SKM-1 treated with dmso at 0.1 percent for 144 hours (cell line): ENCODE measurements at regions not wholly inside any gene's neighbourhood (a gene's known extent, or its start where the extent isn't known, plus 50 kb on each side); places are given as distances from the start of the nearest gene placed in this dataset.

Source experiments
- DNase-seq: peaks from one replicate; lab custom pipeline; 2025; ENCODE audit not compliant: unreplicated experiment; lab: John Stamatoyannopoulos, UW

DNA sequence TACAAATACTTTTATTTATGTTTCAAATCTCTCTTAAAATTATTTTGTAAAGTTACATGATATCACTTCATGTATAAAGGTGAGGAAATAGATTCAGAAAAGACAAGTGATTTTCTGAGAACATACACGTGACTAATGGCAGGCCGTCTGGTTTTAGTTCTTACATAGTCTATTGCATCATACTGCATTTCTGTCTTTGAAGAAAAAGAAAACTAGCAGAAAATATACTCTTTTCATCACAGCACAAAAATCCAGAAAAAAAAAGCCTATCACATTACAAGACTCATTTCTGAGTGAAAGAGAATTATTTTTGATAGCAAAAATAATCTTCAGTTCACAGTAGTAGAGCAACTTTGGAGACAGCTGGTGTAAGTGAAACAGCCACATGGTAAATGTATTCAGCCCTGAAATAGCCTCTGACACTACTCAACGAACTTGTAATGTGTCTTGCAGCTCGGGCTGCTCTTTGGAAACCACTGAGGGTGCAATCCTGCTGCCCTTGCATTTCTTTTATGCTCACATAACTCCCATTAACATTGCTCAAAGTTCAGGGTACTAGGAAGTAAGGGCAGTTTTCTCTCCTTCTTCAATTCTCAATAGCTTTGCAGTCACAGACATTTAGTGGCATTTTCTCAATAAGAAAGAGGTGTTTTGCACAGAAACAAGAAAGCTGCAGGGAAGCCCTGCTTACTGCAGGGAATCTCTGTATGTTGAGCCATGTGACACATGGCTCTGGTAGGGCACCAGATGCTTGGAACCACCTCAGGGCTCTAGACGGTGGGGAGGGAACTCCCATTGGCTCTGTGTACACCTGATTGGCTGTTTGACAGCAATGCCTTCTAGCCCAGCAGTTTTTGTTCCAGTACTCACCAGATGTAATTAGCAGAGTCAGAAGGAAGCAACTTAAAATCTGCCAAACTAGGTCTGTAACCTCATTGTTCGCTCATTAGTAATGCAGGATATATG is 845.3 kb upstream of the PTPRD start:
- DNase-seq, result no peak

DNA sequence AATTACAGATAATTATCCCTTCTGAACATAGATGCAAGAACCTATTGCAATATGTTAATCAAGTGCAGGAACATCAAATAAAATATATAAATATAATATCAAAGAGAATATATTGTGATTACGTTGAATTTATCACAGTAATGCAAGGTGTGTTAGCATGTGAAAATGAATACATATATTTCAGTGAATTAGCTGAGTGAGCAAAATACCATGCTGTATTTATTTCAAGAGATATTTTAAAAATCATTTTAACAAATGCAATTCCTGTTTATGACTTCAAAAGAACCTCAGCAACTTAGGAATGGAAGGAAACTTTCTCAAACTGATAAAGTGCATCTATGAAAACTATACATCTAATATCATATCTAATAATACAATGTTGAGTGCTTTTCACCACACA is 856.9 kb upstream of the PTPRD start:
- DNase-seq, result no peak

DNA sequence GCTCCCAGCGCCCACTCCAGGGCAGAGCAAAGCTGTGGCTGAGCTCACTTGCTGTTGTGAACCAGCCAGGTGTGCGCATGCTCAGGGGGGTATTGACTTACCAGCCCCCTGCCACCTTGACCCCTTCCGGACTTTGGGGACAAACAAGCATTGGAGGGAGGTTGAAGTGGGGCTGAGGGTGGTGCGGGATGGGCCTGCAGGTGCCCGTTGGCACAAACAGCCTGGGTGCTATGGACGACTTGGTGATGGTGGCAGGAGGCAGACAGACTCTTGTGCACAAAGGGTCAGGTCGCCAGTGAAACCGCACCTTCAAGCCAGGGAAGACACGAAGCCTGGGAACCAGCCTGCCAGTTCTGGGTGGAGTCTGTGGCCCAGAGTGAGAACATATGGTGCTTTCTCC is 858.5 kb upstream of the PTPRD start:
- DNase-seq, result no peak

DNA sequence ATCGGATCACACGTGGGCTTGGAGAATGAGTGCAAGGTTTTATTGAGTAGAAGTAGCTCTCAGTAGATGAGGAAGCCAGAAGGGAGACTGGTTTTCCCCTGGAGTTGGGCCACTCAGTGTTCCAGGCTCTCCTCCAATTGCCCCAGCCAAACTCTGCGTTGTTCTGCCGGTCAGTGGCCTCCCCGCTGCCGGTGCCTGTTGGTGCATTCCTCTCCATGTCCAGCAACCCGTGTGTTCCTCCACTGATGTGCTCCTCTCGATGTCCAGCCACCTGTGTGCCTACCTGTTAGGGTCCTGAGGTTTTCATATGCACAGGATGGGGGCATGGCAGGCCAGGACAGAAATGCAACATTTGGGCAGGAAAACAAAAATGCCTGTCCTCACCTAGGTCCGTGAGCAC is 888.0 kb upstream of the PTPRD start:
- no peak for DNase-seq

DNA sequence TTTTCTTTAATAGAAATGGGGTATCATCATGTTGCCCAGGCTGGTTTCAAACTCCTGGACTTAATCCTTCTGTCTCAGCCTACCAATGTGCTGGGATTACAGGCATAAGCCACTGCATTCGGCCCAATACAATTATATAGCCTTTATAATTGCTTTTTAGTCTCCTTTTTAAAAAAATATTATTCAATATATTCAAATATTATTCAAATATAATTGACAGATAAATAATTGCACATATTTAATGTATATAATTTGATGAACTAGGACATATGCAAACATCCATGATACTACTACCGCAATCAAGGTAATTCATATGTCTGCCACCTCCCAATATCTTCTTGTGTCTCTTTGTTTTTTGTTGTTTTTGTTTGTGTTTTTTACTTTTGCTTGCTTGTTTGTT is 894.2 kb upstream of the PTPRD start:
- DNase-seq, result no peak

DNA sequence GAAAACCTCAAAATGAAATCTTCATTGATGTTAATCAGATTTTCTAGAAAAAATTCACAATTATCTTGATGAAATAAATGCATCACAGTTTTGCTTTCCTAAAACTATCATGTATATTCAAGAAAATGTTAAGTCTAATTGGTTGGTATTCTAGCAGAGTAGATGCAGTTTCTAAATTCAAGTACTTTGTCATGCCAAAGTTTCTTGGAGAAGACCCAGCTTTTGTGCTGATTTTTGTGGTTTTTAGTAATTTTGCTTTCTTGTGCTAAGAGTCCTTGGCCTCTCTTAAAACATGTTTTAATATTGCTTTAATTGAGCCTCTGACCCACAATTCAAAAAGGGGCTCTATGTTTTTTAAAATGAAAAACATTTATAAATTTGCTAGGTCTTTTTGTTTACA is 924.8 kb upstream of the PTPRD start:
- no peak for DNase-seq

DNA sequence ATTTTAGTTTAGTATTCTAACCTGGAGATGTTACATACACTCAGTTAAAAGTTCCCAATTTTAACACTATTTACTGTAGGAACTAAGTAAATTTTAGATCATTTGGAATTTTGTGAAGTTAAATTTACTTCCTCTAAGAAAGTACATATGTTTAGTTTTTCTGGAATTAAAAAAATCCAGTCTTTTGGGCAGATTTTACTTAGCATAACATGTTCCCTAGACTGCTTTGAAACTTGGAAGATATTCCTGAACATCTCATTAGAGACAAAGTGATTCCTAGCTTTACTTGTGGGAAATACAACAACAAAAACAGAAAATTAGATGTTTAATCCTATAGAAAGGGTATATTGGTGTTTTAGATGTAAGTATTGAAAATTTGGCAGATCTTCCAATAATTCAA is 930.0 kb upstream of the PTPRD start:
- no peak for DNase-seq

DNA sequence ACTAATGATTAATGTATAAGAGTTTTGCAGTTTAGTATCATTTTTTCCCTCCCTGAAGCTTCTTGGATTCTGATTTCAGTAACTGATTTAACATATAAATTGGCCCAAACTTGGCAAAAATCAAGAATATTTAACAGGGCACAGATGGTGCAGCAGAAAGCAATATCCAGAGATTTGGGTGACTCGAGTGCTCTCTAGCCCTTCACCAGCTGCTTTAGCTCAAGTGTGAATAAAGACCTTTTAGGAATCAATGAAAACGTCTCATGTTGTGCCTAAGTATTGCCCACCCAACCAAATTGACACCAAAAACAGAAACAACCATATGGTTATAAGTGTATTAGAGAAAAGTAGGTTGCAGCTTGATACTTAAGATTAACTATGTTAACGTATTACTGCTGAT is 933.4 kb upstream of the PTPRD start:
- DNase-seq, result no peak

DNA sequence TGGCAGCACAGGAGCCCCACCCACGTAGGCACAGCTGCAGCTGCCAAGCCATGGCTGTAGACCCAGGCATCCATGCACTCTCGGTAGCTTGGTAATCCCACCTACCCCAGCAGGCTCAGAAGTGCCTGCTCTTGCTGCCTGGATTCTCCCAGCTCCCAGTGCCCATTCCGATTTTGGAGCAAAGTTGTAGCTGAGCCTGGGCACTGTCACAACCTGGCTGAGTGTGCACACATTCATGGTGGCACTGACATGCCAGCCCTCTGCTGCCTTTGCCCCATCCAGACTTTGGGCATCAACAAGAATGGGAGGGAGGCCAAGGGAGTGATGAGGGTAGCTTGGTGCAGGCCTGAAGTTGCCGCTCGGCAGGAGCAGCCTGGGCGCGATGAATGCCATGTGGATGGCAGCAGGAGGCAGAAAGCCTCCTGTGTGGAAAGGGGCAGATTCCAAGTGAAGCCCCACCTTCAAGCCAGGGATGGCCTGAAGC is 936.6 kb upstream of the PTPRD start:
- no peak for DNase-seq

DNA sequence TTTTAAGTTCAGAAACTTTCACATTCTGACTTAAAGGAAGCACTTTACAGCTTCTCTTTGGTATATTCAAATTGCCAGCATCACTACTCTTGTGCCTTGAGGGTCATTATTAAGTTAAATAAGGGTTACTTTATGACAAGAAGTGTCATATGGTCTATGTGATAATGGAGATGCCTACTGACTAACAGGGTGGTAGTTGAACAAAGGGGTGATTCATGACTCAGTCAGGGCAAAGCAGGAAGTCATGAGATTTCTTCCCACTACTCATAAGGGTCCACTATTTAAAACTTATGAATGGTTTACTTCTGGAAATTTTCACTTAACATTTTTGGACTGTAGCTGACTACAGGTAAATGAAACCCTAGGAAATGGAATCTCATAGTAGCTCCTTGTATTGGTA is 938.3 kb upstream of the PTPRD start:
- DNase-seq, result no peak

DNA sequence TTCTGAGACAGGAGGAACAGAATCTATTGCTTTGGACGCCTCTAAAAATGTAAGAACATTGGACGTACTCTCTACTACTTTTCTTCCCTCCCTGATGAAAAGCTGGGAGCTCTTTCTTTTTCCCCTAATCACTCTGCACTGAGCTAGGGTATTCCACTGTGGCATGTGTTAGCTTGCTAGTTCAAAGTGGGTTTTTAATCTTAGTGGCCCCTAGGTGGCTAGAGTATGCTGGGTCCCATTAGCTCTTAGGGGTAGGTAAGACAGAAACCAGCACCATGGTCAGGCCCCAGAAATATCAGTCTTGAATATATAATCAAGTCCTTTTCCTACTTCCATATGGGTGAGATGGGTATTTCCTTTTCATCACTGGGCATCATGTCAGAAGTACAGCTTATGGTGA is 945.2 kb upstream of the PTPRD start:
- DNase-seq, result no peak

DNA sequence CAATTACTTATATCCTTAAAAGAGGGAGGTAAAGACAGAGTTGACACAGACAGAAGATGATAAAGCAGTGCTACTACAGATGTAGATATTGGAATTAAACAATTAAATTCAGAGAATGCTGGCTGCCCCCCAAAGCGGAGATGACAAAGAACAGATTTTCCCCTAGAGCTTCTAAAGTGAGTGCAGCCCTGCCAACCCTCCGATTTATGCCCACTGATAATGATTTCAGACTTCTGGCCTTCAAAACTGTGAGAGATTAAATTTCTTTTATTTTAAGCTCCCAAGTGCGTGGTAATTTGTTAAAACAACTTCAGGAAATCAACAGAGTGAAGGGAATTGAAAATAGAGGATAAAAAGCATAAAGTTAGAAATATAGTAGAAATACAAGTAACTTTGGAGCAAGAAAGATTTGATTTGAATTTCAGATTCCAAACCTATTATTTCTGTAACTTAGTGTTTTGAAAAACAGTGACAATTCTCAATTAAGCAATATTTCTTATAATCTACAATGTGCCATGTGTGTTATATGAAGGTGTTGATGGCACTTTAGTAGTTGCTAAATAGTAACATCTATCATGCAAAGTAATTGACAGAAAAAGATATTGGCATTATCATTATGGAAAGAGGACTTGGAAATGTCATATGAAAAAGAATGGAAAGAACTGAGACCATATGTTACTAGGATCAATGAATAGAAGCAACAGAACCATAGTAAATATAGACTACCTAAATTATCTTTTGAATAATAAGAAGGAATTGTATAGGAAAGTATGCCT is 946.4 kb upstream of the PTPRD start:
- DNase-seq, result no peak

DNA sequence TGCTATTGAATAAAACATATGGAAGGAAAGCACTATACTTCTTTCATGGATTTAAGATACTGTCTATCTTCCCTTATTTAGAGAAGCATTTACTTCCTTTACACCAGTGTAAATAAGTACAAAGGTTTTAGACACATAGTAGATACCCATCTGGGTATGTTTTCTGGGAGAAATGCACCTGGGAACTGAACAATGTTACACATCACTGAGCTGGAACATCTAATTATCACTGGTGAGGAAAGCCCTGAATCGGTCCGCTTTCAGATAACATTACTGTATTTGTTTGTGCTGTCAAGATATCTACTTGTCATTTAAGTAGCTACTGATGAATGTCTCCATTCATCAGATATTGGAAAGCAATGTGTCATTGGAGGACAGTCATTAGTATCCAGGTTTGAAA is 964.7 kb upstream of the PTPRD start:
- DNase-seq, result no peak

DNA sequence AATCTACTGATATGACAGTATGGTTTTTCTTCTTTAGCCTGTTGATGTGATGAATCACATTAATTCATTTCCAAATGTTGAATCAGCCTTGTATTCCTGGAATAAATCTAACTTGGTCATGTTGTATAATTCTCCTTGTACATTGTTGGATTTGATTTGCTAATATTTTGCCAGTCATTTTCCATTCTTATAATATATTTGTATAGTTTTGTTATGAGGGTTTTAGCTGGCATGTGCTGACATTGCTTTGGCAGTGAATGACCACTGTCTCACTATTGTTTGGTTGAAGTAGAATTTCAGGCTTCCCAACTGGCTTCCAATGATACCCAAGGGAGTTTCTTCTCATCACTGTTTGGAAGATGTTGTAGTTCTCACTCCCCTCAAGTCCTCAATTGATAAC is 983.0 kb upstream of the PTPRD start:
- no peak for DNase-seq

DNA sequence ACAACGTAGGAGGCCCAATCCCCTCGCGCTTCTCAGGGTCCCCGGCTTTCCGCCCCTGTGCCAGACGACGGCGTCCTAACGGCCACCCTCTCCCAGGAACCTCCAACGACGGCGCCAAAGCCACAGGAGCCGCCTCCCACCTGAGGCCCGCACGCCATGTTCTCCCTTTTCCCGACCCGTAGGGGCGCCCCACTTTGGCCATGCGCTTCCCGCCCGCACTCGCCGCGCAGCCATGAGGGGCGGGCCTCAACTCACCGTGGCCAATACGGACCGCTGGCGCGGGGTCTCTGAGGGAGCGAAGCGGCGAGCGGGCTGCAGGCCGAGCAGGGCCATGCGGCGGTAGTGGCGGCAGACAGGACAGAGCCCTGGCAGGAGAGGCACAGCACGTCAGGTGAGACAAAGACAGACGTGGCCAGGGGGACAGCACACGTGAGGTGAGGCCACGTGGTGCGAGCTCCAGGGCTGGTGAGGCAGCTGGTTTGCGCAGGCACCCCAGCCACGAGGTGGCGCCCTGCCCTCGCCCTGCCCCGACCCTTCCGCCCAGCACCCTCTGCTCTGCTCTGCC is 1005.5 kb upstream of the PTPRD start:
- no peak for DNase-seq

DNA sequence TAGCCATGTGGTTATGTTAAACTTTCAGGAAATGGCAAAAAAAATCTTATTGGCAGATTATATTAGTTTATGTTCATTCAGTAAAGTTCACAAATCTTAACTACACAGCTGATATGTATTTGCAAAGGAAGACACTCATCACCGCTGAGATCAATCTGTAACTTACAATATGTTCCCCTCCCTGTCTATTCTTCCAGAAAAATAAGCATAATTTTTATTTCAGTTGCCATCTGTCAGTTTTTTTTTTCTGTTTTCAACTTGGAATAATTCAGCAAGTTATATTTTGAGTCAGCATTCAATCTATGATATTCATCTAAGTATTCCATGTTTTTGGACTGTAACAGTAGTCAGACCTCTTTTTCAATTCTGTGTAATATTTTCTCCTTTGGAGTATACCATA is 1019.9 kb upstream of the PTPRD start:
- DNase-seq, result no peak

DNA sequence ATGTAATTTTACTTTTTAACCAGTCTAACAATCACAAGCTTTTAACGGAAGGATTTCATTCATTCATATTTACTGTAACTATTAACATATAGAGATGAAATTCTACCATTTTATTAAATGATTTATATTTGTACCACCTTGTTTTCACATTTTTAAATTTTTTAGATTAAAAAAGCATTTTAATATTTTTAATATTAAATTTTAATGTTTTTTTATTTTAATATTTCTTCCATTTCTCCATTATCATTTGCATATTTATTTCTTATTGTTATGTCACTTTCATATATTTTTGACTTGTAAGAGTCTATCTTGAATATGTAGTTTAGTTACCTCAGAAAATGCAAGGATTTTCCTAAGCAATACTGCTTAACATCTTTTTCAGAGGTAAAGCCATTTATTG is 1034.0 kb upstream of the PTPRD start:
- DNase-seq, result no peak

DNA sequence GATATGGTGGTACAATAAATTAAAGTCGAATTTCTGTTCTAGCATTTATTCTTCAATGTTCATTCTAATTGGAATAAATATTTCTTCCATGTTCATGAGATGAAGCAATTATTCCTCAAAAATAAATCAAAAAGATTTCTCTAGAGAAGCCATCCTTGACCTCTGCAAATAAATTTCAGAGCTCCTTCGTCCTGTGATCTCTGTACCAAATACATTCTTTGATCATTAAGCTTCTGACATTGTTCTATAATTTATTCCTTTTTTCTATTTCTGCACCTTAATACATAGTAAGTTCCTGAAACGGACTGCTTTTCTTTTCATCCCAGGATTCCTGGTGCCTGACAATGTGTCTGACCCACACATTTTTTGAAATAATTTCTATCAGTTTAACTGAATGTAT is 1039.3 kb upstream of the TYRP1 start:
- DNase-seq, result no peak

DNA sequence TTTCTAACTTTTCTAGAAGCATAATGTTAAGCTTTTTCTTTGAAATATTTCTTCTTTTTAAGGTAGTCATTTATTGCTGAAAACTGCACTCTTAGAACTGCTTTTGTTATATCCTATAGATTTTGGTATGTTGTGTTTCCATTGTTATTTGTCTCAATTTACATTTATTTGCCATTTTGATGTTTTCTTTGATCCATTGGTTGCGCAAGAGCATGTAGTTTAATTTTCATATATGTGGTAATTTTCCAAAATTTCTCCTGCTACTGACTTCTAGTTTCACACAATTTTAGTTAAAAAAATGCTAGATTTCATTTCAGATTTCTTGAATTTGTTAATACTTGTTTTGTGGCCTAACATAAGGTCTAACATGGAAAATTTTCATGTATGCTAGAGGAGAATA is 1029.3 kb upstream of the TYRP1 start:
- no peak for DNase-seq

DNA sequence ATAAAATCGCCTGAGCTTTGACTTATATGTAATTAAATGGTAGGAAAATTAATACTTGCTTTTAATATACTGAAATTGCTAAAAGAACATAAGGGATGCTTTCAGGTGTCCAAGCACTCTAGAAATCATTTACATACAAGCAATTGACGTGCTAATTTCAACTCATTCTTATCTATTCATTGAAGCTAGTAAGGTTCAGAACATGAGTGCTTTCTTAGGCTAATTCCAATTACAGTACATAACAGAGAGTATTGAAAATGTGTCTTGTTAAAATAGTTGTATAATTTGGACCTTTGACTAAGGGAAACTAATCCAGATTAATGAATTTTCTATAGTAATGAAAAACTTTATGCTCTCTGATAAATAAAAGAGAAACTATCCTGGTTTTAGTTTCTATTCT is 1016.4 kb upstream of the TYRP1 start:
- no peak for DNase-seq

DNA sequence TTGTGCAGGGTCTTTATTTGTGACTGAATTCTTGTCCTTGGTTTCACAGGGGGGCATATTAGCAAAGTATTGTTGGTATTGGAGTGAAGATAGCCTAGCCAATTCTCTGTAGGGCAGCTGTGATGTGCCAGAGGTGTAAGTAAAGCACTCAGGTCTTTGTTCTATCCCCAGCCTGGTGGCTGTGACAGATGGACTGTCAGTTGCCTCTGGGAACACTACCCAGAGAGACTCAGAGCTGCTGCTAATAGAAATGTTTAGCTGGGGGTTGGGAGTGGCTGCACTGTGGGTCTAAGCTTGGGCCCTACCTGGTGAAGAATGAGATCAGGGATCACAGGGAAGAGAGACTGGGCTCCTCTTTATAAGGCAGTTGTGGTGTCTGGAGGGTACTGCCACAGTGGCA is 1006.5 kb upstream of the TYRP1 start:
- DNase-seq, result no peak

DNA sequence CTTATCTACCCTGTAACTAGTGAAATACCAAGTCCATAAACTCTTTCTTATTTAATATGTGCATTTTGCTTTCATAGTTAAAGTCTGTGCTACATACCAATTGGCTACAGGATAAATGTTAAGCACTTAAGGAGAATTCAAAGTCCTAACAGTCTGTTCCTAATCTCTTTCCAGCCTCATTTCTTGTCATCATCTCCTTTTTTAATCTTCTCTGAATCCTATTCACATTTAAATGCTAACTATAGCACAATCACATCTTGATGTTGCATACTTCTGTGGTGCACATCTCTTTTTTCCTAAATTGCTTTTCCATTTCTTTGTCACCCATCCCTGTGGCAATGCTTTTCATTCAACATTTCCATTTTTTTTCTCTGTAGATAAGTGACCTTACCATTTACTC is 996.1 kb upstream of the TYRP1 start:
- no peak for DNase-seq
